ENCODE measurements at regions not wholly inside any gene's neighbourhood (a gene's known extent, or its start where the extent isn't known, plus 50 kb on each side); places are given as distances from the start of the nearest gene placed in this dataset.

DNA sequence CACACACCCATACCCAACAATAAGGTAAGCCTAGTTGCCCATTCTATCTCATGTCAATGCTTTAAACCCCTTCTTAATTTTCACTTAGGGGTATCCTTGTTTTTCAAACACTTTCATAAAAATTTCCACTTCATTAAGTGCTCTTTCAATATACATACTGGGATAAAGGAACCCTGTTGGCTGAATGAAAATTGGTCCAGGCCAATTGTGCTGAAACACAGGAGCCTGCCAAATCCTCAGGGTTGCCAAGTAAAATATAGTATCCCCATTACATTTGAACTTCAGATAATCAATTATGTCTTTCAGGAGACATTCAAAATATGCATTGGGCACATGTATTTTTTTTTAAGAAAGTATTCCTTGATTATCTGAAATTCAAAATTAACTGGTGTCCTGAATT is 1131.1 kb downstream of the SLITRK1 start:
- DNase-seq = no peak
- intact Hi-C loops (cut with DNase I) = no loop called here

DNA sequence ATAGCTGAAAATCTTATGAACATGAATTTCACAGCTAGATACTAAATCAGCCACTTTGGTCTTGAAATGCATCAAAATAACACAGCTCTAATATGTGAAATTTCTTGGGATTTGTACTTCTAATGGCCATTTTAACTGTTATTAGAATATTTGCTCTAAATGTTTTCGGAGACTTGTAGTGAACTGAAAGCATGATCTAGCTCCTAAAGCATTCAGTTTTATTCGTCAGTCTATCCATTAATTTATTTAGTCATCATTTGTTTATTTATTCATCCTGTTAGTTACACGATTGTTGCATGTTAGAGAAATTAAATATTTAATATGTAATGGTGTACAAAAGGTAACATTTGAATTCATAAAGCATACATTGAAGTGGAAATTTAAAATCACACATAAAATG is 1132.7 kb downstream of the SLITRK1 start:
- intact Hi-C loops (cut with DNase I) = no loop called here
- no peak for DNase-seq

DNA sequence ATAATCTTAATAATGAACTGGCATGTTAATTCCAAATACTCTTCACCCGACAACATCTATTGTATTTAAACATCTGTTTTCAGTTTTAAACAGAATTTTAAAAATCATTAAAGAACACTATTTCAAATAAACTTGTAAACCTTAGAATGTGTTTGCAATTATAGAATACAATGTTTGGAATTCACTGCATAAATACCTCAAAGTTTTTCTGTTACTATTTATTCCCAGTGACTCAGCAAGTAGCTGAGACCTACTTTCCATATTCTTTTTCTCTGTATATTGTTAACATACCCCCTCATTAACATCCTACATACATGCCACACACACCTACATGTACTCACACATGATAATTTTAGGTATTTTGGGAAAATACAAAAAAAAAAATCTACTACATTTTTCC is 1134.3 kb downstream of the SLITRK1 start:
- DNase-seq = no peak
- intact Hi-C loops (cut with DNase I) = no loop called here

DNA sequence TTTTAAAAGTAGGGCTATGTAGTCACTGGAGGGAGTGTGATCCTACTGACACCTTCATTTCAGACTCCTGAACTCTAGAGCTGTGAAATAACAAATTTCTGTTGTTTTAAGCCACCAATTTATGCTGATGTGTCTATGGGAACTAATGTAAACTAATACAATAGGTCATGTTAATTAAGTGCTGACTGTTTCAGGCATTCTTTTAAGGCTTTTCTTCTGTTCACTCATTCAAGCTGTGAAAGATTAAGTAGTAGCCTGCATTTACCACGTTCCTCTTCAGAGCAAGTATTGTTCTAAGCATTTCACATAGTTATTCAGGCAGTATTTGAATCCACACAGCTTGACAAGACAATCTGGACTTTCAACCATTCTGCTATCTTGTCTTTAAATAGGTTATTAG is 1135.0 kb downstream of the SLITRK1 start:
- DNase-seq = no peak
- intact Hi-C loops (cut with DNase I) = no loop called here

DNA sequence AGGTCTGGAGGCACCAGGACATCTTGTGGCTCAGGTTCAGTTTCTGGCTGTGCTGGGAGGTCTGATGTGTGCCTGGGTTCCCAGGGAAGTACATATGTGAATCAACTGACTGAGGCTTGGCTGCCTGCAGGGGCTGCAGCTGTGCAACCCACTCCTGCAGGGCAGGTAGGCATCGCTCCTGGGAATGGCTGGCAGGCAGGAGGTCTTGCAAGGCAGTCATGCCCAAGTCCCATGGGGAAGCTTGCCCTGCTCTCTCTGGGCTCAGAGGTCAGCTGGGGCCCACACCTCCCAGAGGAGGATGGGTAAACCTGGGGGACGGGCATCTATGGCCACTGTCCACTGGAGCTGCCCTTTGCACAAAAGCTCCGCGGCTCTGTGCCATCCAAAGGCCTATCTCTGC is 1141.8 kb downstream of the SLITRK1 start:
- intact Hi-C loops (cut with DNase I) = no loop called here
- peak in 3 of 10 donors; percentile 46 to 67 (median 65) for DNase-seq

DNA sequence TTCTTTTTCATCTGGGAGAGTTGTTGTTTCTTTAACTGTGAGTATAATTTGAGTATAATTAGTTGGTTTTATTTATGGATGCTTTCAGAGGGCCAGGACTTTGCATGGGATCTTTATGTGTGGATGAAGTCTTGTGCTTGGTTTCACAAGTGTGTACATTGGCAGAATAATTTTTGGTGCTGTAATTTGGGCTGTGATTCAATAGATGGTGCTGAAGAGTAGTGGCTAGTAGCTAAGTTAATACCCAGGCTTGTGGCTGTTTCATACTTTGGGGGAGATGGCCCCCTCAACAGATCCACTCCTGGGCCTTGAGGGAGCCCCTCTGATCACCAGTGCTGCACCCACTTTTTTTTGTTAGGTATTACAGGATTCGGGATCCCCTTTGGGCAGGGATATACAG is 1142.4 kb downstream of the SLITRK1 start:
- DNase-seq = no peak
- intact Hi-C loops (cut with DNase I) = no loop called here

DNA sequence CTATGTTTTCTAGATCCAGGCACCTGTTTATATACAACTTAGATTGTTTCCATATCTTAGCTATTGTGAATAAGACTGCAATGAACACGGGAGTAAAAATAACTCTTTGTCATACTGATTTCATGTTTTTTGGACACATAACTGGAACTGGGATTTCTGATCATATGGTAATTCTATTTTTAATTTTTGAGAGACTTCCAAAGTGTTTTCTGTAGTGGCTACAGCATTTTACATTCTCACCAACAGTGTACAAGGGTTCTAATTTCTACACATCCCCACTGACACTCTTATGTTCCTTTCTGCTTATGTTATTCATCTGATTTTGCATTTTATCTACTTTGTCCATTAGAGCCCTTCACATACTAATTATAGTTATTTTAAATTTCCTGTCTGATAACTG is 1152.9 kb downstream of the SLITRK1 start:
- intact Hi-C loops (cut with DNase I) = no loop called here
- no peak for DNase-seq

DNA sequence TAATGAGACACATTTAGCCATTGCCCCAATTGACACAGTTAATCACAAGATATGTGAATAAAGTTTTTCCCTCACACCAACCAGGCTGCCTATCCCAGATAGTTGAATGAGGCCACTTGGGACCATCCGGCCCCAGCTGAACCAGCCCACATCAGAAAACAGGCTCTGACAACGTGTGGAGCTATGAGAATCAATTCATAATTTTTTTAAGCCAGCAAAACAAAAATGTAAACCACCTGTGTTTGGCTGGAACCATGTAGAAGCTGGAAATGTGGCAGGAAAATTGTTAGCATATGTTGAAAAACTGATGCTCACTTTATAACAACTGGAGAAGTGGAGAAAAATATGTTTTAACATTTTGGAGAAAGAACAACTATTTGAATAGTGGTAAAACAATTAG is 1161.3 kb downstream of the SLITRK1 start:
- intact Hi-C loops (cut with DNase I) = no loop called here
- no peak for DNase-seq

DNA sequence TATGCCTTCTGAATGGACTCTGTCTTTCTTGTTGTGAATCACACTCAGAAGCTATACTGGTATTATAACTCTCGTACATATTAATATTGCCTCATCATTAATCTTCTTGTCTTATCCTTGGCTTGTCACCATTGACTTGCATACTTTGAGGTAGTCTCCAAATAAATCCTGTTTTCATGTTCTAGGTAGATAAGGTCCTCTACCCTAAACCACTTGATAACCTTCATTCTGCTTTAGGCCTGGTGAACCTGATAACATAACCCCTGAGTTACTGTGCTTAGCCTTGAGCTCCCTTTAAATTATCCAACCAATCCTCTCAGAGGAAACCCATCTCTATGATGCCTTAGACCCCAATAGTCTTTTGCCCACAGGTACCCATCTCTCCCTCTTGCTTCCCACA is 1162.3 kb downstream of the SLITRK1 start:
- DNase-seq = no peak
- intact Hi-C loops (cut with DNase I) = no loop called here

DNA sequence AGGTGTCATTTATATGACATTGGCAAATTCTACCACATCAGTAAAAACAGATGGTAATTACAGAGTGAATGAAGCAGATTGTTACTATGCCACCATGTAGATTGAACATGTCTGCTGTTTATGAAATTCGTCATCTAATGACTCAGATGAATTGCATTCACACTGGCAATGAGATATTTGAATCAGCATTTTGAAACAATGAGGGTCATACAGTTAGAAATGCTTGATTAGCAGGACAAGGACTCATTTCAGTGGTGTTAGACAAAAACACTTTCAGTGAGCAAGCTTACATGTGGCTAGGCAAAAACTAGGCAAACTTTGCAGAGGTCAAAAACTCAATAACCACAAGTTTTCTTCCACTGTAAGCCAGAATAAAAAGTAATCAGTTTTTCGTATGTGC is 1165.0 kb downstream of the SLITRK1 start:
- no peak for DNase-seq
- intact Hi-C loops (cut with DNase I) = no loop called here

DNA sequence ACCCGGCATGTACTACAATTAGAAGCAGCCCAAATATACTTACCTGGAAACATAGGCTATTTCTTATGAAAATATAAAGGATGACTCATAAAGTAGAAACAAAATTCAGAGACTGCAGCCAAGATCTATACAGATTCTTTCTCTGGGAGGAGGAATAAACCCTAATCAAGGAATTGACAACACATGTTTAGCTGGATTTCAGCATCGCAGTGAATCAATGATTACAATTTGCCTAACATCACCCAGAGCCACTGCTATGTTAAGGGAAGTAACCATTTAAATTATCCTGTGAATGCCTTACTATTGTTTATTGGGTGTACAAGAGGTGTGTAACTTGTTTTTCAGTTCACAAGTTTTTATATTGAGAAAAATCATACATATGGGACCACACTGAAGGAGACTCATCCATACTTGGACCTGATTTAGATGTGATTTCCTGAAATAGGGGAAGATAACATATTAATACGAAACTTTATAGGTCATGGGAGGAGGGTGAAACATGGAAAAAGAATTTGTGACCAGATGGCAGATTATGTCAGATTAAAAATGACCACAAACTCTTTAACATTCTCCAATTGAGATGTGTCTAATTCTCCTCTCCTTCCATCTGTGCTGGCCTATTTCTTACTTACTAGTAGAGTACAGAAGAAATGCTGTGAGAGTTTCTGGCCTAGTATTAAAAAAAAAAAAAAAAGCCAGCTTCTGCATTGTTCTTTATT is 1168.4 kb downstream of the SLITRK1 start:
- intact Hi-C loops (cut with DNase I) = no loop called here
- DNase-seq = no peak

DNA sequence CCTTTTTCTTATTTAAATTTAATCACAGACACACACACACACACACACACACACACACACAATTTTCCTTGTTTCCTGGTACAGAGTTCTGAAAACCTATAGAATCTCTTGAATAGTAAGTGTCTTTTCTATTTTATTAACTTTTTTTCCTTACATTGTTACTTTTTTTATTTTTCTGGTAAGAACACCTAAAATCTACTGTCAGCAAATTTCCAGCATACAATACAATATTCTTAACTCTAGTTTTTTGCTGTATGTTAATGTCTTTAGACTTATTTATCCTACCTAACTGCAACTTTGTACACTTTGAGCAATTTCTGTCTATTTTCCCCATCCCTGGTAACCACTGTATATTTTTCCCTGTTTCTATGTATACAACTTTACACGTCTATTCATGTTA is 1179.8 kb downstream of the SLITRK1 start:
- no peak for DNase-seq
- intact Hi-C loops (cut with DNase I) = no loop called here

DNA sequence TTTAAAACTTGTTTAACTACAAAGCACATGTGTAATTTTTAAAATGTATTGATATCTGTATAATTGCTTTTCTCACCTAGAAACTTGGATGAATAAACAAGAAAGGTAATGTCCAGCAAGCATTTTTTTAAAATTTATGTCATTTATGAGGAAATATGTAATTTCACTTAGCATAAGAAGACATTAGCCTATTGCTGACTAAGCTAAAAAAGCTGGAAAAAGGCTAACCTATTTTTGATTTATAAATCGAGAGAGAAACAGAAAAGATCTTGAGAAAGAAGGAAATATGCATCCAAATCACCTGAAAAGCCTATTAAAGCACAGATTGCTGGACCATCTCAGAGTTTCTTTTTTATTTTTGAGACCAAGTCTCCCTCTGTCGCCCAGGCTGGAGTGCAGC is 1181.3 kb downstream of the SLITRK1 start:
- DNase-seq = no peak
- intact Hi-C loops (cut with DNase I) = no loop called here

DNA sequence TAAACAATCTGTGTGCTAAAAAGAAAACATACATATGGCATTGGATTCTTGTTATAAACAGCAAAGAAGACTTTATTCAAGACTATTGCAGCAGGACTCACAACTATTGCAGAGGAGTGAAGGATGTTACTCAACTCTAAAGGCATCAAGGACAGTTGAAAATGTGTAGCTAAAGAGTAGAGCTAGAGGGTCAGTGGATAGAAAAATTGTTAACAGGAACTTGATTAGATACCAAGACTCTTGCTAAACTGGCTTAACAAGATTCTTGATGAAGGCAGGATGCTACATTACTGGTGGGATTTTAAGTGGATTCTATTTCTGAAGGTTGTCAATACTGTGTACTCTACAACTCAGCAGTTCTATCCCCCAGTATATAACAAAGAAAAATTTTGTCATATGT is 1183.3 kb downstream of the SLITRK1 start:
- intact Hi-C loops (cut with DNase I) = no loop called here
- DNase-seq = no peak

DNA sequence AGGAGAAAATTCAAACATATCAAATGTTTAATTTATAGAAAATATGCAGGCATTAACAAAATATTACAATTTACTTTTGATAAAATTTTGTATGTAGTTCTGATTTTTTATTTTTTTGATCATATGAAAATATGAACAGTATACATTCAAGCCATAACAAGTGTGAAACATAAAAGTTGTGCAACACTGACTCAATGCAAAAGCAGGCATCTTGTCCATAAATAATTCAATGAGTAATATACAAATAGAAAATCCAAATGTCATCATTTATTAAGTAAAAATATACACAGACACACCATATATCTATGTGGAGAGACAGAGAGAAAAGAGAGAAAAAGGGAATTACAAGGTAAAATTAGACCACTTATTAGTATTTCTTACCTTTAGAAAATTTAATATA is 1183.9 kb downstream of the SLITRK1 start:
- no peak for DNase-seq
- intact Hi-C loops (cut with DNase I) = no loop called here

DNA sequence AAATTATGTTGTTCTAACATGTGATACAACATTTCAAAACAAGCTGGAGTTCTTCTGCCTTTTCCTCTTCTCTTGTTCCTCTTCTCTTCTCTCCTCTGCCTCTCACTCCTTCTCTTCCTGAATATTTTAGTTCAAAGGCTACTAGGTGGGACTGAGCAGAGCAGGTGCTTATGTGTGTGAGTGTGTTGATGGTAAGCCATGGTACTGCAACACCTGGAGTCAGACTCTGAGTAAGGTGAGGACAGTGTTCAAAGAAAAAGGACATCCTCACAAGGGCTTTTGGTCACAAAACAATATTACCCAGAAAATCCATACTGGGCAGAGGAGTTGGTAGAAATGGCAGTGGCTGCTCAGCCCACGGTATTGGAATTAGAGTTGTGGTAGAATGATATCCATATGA is 1188.7 kb downstream of the SLITRK1 start:
- intact Hi-C loops (cut with DNase I) = no loop called here

DNA sequence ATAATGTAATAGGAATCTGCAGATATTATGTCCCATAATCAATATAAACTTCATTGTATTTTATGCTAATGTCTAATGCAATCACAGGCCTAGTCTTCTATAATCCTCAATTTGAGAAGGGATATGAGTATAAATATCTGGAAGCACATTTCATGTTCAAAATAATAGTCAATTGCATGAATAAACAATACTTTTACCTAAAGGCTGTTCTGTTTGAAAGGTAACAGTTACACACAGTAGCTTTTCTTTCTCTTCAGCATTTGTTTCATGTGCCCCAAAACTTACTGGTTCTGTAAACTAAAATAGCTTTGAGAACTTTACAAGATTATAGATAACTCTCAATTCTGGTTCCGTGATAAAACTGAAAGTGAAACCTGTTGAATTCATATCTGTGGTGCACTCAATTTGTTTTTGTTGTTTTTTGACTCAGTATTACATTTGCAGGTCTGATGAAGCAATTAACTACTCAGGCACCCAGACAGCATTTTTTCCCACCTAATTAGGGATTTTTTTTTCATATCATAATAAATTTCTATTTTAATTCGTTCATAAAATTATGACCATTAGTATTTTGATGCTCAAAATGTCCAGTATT is 1193.8 kb downstream of the SLITRK1 start:
- intact Hi-C loops (cut with DNase I) = no loop called here
- DNase-seq = no peak

More for the DNA sequence above, 1188.7 kb downstream of the SLITRK1 start:
- no peak for DNase-seq

DNA sequence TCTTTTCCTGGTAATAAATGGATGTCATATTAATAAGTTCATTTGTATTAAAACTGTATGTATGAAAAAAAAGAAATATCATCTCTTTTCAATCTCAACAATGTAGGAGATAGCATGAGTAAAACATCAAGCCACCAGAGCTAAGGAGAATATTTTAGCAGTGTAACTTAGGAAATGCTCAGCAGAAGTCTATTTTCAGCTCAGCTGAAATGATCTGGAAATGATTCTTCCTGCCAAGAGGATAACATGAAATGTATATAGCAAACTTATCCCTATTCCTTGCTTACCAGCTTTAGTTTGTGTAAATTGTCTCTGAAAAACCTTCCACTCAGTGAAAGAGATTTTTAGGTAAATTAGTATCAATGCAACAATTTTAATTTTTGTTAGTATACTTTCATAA is 1194.4 kb downstream of the SLITRK1 start:
- no peak for DNase-seq
- intact Hi-C loops (cut with DNase I) = no loop called here

DNA sequence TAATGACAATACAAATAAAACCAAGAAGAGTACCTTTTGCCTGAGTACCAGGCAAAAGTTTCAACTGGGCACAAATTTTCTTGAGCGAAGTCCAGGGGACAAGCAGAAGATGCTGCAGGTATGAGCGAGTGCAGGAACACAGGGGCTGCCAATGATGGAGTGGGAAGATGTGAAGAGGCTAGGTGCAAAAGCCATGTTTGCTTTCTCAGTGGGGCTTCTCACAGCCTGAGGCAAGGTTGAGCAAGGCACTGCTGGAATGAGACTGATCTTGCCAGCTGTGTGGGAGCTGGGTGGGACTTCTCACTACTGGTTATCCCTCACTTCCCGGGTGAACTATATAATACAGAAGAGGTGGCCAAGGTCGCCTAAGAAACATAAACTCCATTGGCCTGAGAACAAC is 1200.7 kb downstream of the SLITRK1 start:
- intact Hi-C loops (cut with DNase I) = no loop called here
- no peak for DNase-seq

DNA sequence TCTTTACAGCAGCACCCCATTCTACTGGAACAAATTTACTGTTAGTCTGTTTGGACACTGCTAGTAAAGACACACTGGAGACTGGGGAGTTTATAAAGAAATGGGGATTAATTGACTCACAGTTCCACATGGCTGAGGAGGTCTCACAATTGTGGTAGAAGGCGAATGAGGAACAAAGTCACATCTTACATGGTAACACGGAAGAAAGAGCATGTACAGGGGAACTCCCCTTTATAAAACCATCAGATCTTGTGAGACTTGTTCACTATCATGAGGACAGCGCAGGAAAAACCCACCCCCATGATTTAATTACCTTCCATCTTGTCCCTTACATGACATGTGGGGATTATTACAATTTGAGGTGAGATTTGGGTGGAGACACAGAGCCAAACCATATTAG is 1204.2 kb downstream of the SLITRK1 start:
- intact Hi-C loops (cut with DNase I) = no loop called here
- DNase-seq = no peak

DNA sequence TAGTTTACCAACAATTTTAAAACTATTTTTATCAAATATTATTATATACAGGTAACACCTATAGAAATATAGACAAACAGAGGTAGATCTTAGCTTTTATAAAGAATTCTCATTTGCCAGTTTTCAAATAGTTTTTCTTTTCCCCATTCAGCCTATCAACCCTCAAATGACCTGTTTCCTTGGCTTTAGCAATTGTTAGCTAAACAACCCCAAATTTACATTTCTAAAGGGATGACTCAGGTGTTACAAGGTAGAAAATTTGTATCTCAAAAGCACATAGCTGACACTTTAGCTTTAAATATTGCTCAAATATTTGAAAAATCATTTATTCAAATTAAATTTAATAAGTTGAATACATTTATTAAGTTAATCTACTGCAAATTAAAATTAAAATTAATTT is 1207.2 kb downstream of the SLITRK1 start:
- no peak for DNase-seq

DNA sequence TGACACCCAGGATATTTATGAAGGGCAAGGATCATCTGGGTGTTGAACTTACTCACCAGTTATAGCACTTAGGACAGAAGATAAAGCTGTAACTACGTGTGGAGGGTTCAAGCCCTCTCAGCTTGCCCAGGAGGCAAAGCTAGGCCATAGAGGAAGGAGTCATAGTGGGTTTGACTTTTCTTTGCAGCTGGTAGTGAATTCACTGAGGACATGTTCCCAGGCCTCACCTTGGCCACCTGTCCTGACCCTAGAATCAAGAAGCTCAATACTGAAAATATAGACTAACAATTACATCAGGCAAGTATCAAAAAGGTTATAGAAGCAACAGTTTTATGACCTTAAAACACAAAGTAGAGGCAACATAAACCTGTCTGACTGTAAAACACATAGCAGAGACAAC is 1207.7 kb downstream of the SLITRK1 start:
- intact Hi-C loops (cut with DNase I) = no loop called here
- no peak for DNase-seq

More for the DNA sequence above, 1207.2 kb downstream of the SLITRK1 start:
- intact Hi-C loops (cut with DNase I) = no loop called here

DNA sequence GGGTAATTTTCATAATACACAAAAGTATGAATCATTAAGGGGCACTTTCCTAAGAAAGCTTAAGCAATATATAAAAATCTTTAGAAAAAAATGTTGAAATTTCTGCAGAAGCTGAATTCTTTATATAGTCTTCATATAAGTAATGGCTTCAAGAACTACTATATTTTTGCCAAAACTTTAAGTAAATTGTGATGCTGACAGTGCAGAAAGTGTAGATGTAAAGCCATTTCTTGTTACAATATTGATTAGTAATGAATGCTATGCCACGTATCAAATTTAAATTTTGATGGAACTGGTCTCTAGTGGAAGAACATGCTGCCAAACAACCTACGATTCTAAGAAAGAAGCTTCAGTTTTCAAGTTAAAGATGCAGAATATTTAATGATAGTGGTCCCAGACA is 1210.0 kb downstream of the SLITRK1 start:
- DNase-seq = no peak
- intact Hi-C loops (cut with DNase I) = no loop called here

All from posterior cingulate gyrus (tissue), 11 donors.